GM19099 (cell line): ENCODE measurements at regions not wholly inside any gene's neighbourhood (a gene's known extent, or its start where the extent isn't known, plus 50 kb on each side); places are given as distances from the start of the nearest gene placed in this dataset.

Source experiments
- POLR2A ChIP-seq: IDR thresholded peaks from 3 replicates; pipeline ENCODE4 v1.6.1; 2011; ENCODE audit warnings: low read depth; ENCODE audit not compliant: insufficient read length; ENCODE audit errors: extremely low read depth

GRCh38 chr12:89870413-89871184 is 162.0 kb upstream of the ATP2B1 start:
- no peak for TF ChIP-seq POLR2A

- no peak for TF ChIP-seq POLR2A
Measured at GRCh38 chr12:89864411-89864810, 155.8 kb upstream of the ATP2B1 start.

- TF ChIP-seq POLR2A: no peak
Measured at GRCh38 chr12:89863968-89864367, 155.3 kb upstream of the ATP2B1 start.

DNA sequence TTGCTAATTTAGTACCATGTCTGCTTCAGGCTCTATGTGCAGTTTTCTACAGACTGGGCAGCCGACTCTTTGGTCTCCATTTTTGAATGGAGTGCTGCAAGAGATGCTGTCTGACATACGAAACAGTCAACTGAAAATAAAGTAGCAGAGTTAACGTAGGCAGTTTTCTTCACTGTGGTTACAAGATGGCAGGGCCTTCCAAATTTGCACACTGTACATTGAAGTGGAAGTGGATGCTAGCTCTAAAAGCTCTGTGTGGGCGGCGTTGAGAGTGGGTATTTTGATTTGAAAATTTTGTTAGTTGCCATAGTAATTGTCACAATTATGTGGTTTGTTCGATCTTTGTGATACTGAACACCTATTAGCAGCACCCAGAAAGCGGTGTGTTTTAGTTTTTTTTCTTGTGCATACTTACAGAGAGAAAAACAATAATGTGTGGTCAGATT is 154.9 kb upstream of the ATP2B1 start:
- TF ChIP-seq POLR2A: peak; percentile 34

GRCh38 chr12:89862511-89863445 is 154.1 kb upstream of the ATP2B1 start:
- peak; percentile 65 for TF ChIP-seq POLR2A

DNA sequence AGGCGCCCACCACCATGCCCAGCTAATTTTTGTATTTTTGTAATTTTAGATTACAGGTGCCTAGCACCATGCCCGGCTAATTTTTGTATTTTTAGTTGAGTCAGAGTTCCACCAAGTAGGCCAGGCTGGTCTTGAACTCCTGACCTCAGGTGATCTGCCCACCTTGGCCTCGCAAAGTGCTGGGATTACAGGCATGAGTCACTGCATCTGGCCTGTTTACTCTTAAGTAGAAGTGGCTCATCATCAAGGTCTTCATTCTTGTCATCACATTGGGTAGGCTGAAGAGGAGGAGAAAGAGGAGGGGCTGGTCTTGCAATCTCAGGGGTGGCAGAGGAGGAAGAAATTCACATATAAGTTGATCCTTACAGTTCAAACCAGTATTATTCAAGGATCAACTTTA is 152.4 kb upstream of the ATP2B1 start:
- TF ChIP-seq POLR2A: no peak

DNA sequence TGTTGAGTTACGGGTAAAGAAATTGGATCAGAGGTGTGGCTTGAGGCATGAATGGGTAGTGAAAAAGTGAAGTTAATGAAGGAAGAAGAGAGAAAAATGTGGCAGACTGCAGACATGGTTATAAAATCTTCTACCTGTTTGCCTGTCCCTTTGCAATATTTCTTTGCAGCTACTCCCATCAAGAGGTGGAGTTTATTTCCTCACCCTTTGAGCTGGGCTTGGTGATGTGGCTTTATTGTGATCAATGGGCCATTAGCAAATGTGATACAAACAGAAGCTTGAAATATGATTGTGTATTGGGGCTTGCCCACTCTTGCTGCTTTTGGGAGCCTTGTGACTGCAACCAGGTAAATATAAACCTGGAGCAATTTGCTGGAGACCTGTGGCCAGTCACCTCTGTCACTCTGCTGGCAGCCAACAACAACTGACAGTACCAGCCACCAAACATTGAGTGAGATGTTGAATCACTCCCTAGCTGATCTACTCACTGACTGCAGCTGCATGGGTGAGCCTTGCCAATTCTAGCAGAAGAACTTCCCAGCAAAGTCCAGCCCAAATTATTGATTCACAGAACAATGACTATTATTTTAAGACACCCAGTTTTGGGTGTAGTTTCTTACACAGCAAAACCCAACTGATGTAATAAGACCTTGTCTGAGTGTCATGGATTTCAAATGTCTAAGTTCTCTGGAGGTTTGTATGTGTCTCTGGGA is 151.0 kb upstream of the ATP2B1 start:
- TF ChIP-seq POLR2A: no peak

DNA sequence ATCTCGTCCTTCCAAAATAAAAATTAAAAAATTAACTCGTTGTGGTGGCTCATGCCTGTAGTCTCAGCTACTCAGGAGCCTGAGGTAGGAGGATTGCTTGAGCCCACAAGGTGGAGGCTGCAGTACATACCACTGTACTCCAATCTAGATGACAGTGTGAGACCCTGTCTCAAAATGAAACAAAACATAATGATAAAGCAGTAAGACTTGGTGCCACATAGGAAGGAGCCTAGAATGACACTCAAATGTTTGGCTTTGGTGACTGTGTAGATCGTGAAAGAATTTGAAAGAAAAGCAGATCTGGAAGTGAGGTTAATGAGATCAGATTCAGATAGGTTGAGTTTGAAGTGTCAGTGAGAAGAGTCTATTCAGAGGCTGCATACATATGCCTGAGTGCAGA is 150.1 kb upstream of the ATP2B1 start:
- no peak for TF ChIP-seq POLR2A

DNA sequence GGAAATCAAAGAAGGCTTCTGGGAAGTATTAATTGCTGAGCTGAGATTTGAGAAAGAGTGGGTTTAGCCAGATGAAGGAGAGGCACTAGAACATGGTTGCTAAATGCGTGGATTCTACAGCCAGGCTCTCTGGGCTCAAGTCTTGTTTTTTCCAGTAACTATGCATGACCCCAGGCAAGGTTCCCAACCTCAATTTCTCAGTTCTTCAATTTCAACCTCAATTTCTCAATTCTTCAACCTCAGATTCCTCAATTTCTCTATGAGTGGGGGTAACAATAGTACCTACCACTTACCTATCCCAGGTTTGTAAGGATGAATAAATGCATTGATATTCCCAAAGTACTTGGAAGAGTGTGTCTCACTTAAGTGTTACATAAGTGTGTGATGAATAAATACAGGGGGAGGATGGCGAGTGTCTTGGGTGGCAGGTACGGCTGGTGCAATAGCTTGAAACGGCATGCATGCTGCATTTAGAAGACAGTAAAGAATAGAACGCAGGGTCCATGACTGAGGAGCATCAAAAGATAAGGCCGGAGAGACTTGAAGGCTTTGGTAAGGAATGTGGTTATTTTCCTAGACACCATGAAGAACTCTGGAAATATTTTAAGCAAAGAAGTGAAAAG is 149.1 kb upstream of the ATP2B1 start:
- no peak for TF ChIP-seq POLR2A

DNA sequence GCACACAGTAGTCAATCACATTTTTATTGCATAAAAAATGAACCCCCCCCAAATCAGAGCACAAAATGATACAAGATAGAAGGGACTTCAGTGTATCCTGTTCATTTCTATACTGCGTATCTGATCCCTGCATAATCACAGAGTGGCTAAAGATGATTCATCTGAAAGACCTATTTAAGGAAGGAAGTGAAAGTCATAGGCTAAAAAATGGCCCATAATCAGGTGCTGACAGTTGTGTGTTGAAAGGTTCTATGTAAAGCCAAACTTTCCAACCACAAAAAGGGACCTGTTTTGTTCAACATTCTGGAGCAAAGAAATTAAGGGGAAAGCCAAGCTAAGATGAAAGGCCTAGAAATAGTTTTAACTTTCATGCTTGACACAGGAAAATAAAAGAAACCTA is 147.8 kb upstream of the ATP2B1 start:
- no peak for TF ChIP-seq POLR2A

- no peak for TF ChIP-seq POLR2A
Measured at GRCh38 chr12:89848732-89849131, 140.1 kb upstream of the ATP2B1 start.

DNA sequence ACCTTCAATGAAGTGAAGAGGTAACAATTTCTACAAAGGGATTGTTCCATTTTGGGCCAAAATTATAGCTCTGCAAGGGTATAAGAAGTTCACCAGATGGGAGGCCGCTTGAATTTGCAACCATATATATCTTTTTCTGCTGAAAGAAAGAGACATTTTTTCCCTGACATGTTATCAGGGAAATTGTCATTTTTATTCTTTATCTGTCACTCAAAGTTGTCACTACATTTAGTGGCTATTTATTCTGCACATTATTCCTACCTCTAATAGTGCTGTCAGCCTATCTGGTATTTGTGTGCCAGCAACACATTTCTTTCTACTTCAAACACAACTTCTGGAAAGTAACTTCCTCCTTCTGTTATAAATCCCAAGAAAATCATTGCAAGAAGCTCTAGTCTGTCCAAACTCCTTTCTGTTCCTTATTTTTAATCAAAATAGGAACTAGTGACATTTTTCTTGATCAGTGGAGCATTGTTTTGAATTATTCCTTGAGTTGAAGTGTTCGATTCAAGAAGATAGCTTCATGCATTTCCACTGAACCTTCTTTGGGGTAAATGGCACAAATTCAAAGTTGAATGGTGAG is 137.9 kb upstream of the ATP2B1 start:
- no peak for TF ChIP-seq POLR2A

GRCh38 chr12:89845767-89846166 is 137.1 kb upstream of the ATP2B1 start:
- TF ChIP-seq POLR2A: no peak

- no peak for TF ChIP-seq POLR2A
Measured at GRCh38 chr12:89845366-89845765, 136.7 kb upstream of the ATP2B1 start.

GRCh38 chr12:89844539-89844938 is 135.9 kb upstream of the ATP2B1 start:
- TF ChIP-seq POLR2A: no peak
